OCI-LY7 (cell line): ENCODE measurements at regions not wholly inside any gene's neighbourhood (a gene's known extent, or its start where the extent isn't known, plus 50 kb on each side); places are given as distances from the start of the nearest gene placed in this dataset.

Experiments
- BruUV-seq: library from RNA; stranded (reverse); fragments of 400-500 nt; replicated peaks from 2 replicates; lab custom pipeline; 2021; lab: Mats Ljungman, UMichigan
- CTCF ChIA-PET: fragments of 300-600 bp; sonication (Branson Sonifier 250); formaldehyde crosslinking; loops from one replicate; lab custom pipeline; 2022; ENCODE audit warnings: antibody characterized with exemption; ENCODE audit not compliant: unreplicated experiment; lab: Charles Lee
- POLR2A ChIA-PET: fragments of 300-600 bp; sonication (Branson Sonifier 250); formaldehyde crosslinking; loops from one replicate; lab custom pipeline; 2022; ENCODE audit warnings: antibody characterized with exemption; lab: Charles Lee
- DNase-seq: peaks from one replicate; pipeline ENCODE4 v3.0.0-alpha.2; 2015; ENCODE audit warnings: low spot score
- H2AFZ ChIP-seq: fragments of 200-600 bp; sonication (generic), shearing (Covaris generic); 2 replicates; pipeline ENCODE4 v1.6.1; 2014; ENCODE audit warnings: mild to moderate bottlenecking, antibody characterized with exemption, low read length, moderate library complexity
- H3K27ac ChIP-seq: fragments of 200-600 bp; sonication (generic); 2 replicates; pipeline ENCODE4 v1.5.1; 2014; ENCODE audit warnings: mixed run types, low read depth, mild to moderate bottlenecking, moderate library complexity, low read length, inconsistent platforms; ENCODE audit not compliant: poor library complexity, severe bottlenecking
- H3K36me3 ChIP-seq: fragments of 200-600 bp; sonication (generic); 2 replicates; pipeline ENCODE4 v1.6.1; 2014; ENCODE audit warnings: mild to moderate bottlenecking, antibody characterized with exemption, low read length, moderate library complexity, mixed read lengths; ENCODE audit not compliant: insufficient read depth
- H3K4me1 ChIP-seq: fragments of 200-600 bp; sonication (generic); 2 replicates; pipeline ENCODE4 v1.5.1; 2014; ENCODE audit warnings: mild to moderate bottlenecking, low read length; ENCODE audit not compliant: insufficient read depth, poor library complexity, severe bottlenecking
- H3K4me2 ChIP-seq: fragments of 200-600 bp; sonication (generic); 2 replicates; pipeline ENCODE4 v1.6.1; 2014; ENCODE audit warnings: mild to moderate bottlenecking, low read length
- H3K4me3 ChIP-seq: fragments of 200-600 bp; sonication (generic); 2 replicates; pipeline ENCODE4 v1.5.1; 2014; ENCODE audit warnings: mild to moderate bottlenecking, low read depth, low read length; ENCODE audit not compliant: poor library complexity, severe bottlenecking
- H3K79me2 ChIP-seq: fragments of 200-600 bp; sonication (generic); 2 replicates; pipeline ENCODE4 v1.6.1; 2016; ENCODE audit warnings: low read depth, mild to moderate bottlenecking, low read length, moderate library complexity, mixed read lengths; ENCODE audit not compliant: insufficient read depth
- H3K9me2 ChIP-seq: fragments of 200-600 bp; sonication (generic); 2 replicates; pipeline ENCODE4 v1.6.1; 2016; ENCODE audit warnings: mild to moderate bottlenecking, low read length, mixed read lengths; ENCODE audit not compliant: insufficient read depth
- H3K9me3 ChIP-seq: fragments of 200-600 bp; sonication (generic); 2 replicates; pipeline ENCODE4 v1.6.1; 2014; ENCODE audit warnings: mild to moderate bottlenecking, mixed run types, low read length, mixed read lengths
- H4K20me1 ChIP-seq: fragments of 200-600 bp; sonication (generic); 2 replicates; pipeline ENCODE4 v1.6.1; 2014; ENCODE audit warnings: mild to moderate bottlenecking, antibody characterized with exemption, low read length, moderate library complexity, mixed read lengths; ENCODE audit not compliant: insufficient read depth
- EZH2phosphoT487 ChIP-seq: fragments of 200-600 bp; sonication (generic); IDR thresholded peaks from 2 replicates; pipeline ENCODE4 v1.6.1; 2018; ENCODE audit warnings: low read depth, borderline replicate concordance, mild to moderate bottlenecking, mixed run types, antibody characterized with exemption, low read length, moderate library complexity, mixed read lengths
- intact Hi-C: fragments of 100-400 bp; cut with micrococcal nuclease; formaldehyde crosslinking; loops from one replicate; pipeline ENCODE4 v1.10.0; 2022; ENCODE audit not compliant: unreplicated experiment
- TF ChIP-seq, protein P1 (sequence below): fragments of 200-600 bp; sonication (generic); conservative IDR thresholded peaks from 2 replicates; pipeline ENCODE4 v1.5.1; 2014; ENCODE audit warnings: mild to moderate bottlenecking, antibody characterized with exemption, low read length, moderate library complexity, mixed read lengths

GRCh38 chr1:90187323-90187585 is 192.3 kb downstream of the ZNF326 start:
- CTCF ChIA-PET, result no interaction called here
- no peak overlapping the region for H2AFZ ChIP-seq
- no peaks in the 10 kb centered on the region for H3K9me3 ChIP-seq
- no peak overlapping the region for H3K27ac ChIP-seq
- H4K20me1 ChIP-seq, result no peaks in the 10 kb centered on the region
- POLR2A ChIA-PET, result no interaction called here
- no peaks in the 10 kb centered on the region for H3K36me3 ChIP-seq
- TF ChIP-seq EZH2phosphoT487, result no peak
- TF ChIP-seq, protein P1, sequence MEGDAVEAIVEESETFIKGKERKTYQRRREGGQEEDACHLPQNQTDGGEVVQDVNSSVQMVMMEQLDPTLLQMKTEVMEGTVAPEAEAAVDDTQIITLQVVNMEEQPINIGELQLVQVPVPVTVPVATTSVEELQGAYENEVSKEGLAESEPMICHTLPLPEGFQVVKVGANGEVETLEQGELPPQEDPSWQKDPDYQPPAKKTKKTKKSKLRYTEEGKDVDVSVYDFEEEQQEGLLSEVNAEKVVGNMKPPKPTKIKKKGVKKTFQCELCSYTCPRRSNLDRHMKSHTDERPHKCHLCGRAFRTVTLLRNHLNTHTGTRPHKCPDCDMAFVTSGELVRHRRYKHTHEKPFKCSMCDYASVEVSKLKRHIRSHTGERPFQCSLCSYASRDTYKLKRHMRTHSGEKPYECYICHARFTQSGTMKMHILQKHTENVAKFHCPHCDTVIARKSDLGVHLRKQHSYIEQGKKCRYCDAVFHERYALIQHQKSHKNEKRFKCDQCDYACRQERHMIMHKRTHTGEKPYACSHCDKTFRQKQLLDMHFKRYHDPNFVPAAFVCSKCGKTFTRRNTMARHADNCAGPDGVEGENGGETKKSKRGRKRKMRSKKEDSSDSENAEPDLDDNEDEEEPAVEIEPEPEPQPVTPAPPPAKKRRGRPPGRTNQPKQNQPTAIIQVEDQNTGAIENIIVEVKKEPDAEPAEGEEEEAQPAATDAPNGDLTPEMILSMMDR, result no peak
- H3K79me2 ChIP-seq, result no peaks in the 10 kb centered on the region
- H3K4me2 ChIP-seq, result no peak overlapping the region
- no peaks in the 10 kb centered on the region for H3K4me1 ChIP-seq
- DNase-seq, result no peak
- H3K4me3 ChIP-seq, result no peak overlapping the region
- no peaks in the 10 kb centered on the region for H3K9me2 ChIP-seq
- intact Hi-C loops, result no loop called here
- no TSS peak for BruUV-seq

- no peak overlapping the region for H3K4me3 ChIP-seq
- intact Hi-C loops, result no loop called here
- CTCF ChIA-PET, result no interaction called here
Observed at GRCh38 chr1:90186506-90187322, 191.8 kb downstream of the ZNF326 start.

DNA sequence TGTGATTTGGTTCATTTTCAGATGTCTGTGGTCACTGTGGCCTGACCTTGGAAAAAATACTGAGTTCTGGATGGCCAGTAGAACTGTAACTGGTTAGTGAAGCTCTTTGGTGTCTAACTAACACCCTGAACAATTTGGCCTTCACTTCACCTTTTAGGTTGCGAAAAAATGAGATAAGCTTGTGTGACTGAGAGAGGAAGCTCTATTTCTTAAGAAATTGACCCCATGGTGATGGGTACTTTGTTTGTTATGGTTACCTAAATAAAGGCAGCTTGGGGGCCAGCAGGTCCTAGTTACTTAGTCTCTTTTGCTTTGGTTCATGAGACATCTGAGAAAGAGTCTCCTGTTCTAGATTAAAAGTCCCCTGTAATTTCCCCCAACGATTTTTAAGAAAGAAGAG is 181.6 kb downstream of the ZNF326 start:
- intact Hi-C loops, result no loop called here
- no peak overlapping the region for H3K4me3 ChIP-seq
- no peaks in the 10 kb centered on the region for H3K36me3 ChIP-seq
- ChIA-PET CTCF (no interaction called here), POLR2A (no interaction called here)
- BruUV-seq, result no TSS peak
- no peaks in the 10 kb centered on the region for H3K79me2 ChIP-seq
- no peak overlapping the region for H3K27ac ChIP-seq
- H3K4me2 ChIP-seq, result no peak overlapping the region
- no peaks in the 10 kb centered on the region for H3K9me3 ChIP-seq
- H3K4me1 ChIP-seq, result no peaks in the 10 kb centered on the region
- no peaks in the 10 kb centered on the region for H4K20me1 ChIP-seq
- DNase-seq, result no peak
- no peak overlapping the region for H2AFZ ChIP-seq
- TF ChIP-seq, protein P1, result no peak
- no peak for TF ChIP-seq EZH2phosphoT487
- no peaks in the 10 kb centered on the region for H3K9me2 ChIP-seq

More at GRCh38 chr1:90186506-90187322, 191.8 kb downstream of the ZNF326 start:
- H3K27ac ChIP-seq, result no peak overlapping the region
- no peaks in the 10 kb centered on the region for H3K36me3 ChIP-seq
- H4K20me1 ChIP-seq, result no peaks in the 10 kb centered on the region
- H3K9me2 ChIP-seq, result no peaks in the 10 kb centered on the region
- H3K79me2 ChIP-seq, result no peaks in the 10 kb centered on the region
- no peaks in the 10 kb centered on the region for H3K9me3 ChIP-seq
- no peak overlapping the region for H2AFZ ChIP-seq
- POLR2A ChIA-PET, result interaction anchor here (0.6 kb wide), 1 partner anchor 1655 kb away, joined by 3 read pairs; no protein-coding TSS in a partner anchor
- no peak overlapping the region for H3K4me2 ChIP-seq
- H3K4me1 ChIP-seq, result no peaks in the 10 kb centered on the region
- no TSS peak for BruUV-seq
- TF ChIP-seq, protein P1, result no peak
- TF ChIP-seq EZH2phosphoT487, result no peak
- DNase-seq, result no peak
